Islet of Langerhans (tissue), 1 donor: ENCODE measurements at regions not wholly inside any gene's neighbourhood (a gene's known extent, or its start where the extent isn't known, plus 50 kb on each side); places are given as distances from the start of the nearest gene placed in this dataset.
"Not testable (repeated sequence)": the region's sequence is repeated elsewhere in the genome, so short reads cannot be mapped to it uniquely, and the experiment has no call there.

Source experiments
- FAIRE-seq: peaks from one replicate; lab custom pipeline; 2011; peaks lifted over from hg19 to GRCh38; lab: Jason Lieb, UNC

- not testable (repeated sequence) for FAIRE-seq
These were observed 121.1 kb upstream of the SESTD1 start for GRCh38 chr2:179385756-179386155.

DNA sequence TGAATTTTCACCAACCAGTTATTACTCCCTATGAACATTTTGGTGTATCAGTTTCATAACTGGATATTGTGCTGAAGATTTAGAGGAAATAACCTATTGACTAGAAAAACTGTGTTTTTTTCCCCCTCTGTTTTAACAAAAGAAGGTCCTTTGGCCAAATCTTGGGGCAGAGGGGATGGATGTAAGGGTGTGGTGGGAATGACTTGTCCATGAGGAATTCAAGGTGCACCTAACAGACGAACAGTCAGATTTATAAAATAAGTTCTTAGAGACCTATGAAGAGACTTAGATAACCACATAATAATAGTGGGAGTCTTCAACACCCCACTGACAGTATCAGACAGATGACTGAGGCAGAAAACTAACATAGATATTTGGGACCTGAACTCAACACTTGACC lies 119.3 kb upstream of the SESTD1 start:
- no peak for FAIRE-seq

DNA sequence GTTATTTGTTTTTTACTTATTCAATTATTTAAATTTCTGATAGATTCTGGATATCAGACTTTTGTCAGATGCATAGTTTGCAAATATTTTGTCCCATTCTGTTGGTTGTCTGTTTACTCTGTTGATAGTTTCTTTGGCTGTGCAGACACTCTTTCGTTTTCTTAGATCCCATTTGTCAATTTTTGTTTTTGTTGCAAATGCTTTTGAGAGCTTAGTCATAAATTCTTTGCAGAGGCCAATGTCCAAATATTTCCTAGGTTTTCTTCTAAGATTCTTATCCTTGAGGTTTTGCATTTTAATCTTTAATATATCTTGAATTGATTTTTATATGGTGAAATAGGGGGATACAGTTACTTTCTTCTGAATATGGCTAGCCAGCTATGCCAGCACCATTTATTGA lies 112.7 kb upstream of the SESTD1 start:
- no peak for FAIRE-seq

DNA sequence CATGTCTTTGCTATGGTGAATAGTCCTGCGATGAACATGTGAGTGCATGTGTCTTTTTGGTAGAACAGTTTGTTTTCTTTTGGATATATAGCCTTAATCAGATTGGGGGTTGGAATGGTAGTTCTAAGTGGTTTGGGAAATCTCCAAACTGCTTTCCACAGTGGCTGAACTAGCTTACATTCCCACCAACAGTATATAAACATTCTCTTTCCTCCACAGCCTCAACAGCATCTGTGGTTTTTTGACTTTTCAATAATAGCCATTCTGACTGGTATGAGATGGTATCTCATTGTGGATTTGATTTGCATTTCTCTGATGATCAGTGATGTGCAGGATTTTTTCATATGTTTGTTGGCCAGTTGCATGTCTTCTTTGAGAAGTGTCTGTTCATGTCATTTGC lies 112.2 kb upstream of the SESTD1 start:
- no peak for FAIRE-seq

- no peak for FAIRE-seq
These were observed 109.2 kb upstream of the SESTD1 start for GRCh38 chr2:179373816-179374215.

DNA sequence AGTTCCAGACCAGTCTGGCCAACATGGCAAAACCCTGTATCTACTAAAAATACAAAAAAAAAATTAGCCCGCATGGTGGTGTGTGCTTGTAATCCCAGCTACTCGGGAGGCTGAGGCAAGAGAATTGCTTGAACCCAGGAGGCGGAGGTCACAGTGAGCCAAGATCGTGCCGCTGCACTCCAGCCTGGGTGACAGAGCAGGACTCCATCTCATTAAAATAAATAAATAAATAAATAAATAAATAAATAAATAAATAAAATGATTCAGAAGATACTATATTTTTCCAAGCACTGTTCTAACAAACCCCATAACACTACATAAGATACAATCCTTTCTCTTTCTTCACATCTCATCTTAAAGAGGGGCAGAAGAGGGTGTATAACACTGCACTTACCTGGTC lies 100.9 kb upstream of the SESTD1 start:
- not testable (repeated sequence) for FAIRE-seq

GRCh38 chr2:179355881-179356280 lies 91.2 kb upstream of the SESTD1 start:
- FAIRE-seq, result no peak

GRCh38 chr2:179354739-179355537 lies 90.3 kb upstream of the SESTD1 start:
- peak; percentile 24 for FAIRE-seq

- FAIRE-seq, result no peak
These were observed 89.7 kb upstream of the SESTD1 start for GRCh38 chr2:179354296-179354695.

DNA sequence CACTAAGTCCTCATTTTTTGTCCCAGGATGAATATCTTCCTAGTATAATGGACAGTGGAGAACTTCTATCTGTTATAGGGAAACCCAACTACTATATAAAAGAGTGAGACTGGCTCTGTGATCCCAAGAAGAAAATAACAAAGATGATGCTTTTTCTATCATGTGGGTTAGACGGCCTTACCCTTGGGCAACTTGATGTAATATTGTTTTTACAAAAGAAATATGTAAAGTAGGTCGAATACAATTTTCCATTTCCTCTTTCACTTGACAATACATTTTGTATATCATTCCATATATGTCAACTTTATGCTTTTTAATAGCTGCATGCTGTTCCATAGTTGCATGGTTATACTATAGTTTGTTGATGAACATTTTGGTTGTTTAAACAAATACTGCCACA lies 87.5 kb upstream of the SESTD1 start:
- no peak for FAIRE-seq

DNA sequence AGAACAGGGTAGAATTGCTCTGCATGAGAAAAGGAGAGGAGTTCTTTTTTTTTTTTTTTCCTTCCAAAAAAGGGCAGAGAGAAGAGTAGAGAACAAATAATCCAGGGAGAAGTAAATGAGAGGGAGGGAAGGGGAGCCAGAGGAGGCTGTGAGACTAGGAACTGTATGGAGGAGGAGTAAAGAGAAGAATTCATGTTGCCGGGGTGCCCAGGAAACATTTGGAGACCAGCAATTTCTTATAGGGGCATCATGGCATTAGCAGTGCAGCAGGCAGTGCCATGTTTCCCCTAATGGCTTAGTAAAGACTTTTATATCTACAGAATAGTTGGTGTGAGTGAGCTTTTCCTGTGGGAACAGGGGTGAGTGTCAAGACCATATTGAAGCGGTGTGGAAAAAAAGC lies 86.4 kb upstream of the SESTD1 start:
- FAIRE-seq, result no peak

DNA sequence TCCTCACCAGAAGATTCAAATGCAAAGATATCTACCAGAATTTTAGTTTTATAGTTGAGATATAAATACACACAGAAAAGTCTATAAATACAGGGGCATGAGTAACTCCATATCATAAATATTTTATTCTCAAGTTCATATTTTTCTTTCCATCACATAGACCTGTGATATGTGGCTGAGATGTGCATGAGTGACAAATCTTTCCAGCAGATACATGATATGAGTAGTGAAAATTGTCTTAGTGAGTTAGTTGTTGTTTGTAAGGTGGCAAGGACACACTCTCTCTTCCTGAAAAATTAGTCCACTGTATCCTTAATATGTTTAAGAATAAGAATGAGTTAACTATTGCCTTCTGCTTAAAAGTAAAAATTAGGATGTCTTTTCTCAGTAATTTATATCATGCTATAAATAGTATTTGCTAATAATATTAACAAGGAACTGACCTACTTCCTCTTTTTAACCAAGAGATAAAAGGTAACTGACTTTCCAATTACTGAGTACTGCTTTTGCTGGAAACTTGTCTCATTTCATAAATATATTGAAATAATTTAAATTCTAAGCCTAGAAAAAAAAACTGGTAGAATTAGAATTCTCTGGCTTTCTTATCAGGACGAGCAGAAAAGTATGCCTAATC lies 85.2 kb upstream of the SESTD1 start:
- no peak for FAIRE-seq

DNA sequence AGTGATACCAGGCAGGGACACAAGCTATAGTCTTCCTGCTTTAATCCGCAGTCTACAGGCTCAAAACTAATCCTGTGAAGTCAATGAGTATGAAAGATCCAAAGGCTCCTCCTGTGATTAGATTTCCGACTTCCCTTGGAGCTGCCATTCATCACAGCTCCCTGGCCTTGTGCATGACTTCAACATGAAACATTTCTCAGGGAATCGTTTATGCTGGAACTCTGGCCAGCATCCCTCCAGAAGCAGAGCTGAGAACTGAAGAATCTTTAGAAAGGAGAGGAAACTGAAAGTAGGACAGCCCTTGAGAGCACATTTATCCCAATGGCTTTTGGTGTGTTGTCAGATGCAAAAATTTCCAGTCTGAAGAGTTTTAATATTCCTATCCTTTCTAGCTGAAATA lies 84.3 kb upstream of the SESTD1 start:
- FAIRE-seq, result no peak

GRCh38 chr2:179344970-179345369 lies 80.3 kb upstream of the SESTD1 start:
- FAIRE-seq, result no peak

DNA sequence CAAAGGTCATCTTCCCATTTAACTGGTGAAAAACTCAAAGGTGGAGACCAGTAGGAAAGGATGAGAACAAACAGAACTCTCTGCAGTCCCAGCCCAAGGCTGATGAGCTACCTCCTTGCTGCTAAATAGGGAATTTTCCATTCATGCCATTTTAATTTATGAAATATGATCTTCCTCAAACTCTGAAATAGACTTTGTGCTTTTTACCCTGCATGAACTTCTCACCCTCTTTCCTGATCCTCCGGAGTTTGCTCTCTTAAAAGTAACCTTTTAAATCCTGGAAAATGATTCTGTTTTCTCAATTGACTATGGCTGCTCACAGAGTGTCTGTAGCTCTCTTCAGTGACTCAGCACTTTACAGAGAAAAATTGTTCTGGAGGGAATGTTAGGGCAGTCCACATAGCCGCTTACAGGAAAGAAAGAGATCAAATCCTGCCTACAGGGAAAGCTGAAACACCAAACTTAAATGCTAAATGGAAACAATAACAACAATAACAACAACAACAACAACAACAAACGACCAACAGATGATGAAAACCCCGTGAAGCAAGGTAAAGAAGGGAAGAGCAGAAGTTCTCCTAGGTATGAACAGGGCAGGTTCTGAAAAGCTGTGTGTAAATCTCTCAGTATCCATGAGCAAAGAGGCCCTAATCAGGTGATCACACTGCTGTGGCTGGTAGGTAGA lies 79.8 kb upstream of the SESTD1 start:
- FAIRE-seq, result peak; percentile 51

DNA sequence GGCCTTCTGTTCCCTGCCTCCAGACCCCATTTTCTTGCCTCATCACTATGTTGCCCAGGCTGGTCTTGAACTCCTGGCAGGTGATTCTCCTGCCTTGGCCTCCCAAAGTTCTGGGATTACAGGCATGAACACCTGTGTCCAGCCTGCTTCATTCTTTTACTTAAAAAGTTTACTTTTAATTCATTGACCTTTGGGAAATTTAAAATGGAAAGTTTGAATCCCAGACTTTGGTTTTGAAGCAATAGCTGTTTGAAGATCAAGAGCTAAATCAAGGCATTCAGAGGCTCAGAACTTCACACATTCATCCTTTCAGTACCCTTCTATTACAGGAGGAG lies 79.3 kb upstream of the SESTD1 start:
- FAIRE-seq, result no peak

DNA sequence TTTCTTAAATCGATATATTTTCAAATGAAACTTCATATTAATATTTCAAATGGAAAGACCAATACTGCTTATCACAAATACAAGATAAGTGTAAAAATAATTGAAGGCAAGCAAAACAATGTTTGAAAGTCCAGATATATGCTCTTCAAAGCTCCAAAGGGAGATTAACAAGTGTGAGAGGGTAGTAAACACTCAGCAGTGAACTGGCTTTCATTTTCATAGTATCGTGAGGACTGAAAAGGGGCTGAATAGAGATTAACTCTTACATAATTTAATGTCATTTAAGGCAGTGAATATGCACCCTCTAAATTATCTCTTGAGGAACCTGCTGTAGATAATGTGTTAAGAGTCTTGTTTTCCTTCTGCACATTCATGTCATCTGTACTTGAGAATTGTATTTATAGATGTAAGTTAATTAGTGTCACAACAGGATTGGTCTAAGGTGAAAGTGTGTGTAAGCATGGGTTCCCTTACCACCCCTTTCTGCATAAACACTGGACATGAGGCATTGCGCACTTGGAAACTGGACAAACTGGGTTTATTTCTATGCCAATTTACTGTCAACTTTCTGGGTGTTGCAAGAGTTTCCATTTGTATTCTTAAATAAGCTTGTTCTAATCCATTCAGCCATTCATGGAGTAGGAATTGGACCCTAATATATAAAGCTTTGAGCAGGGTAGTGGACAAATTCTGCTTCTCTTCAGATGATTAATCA lies 76.7 kb upstream of the SESTD1 start:
- no peak for FAIRE-seq

DNA sequence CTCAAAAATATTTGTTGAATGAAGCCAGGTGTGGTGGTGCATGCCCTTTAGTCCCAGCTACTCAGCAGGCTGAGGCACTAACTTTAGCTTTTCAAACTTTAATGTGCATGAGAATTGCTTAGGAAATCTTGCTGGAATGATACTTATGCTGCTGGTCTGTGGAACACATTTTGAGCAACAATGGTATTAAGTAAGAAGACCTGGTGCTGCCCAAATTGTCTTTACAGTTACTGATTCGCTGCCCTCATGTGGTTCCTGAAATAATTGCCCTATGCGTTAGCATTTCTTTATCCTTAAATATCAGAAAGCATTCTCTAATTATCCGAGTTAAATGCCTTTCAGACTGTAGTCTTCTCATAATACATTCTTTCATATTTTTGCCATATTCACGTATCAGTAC lies 76.0 kb upstream of the SESTD1 start:
- FAIRE-seq, result no peak

GRCh38 chr2:179338681-179339080 lies 74.0 kb upstream of the SESTD1 start:
- FAIRE-seq, result no peak

DNA sequence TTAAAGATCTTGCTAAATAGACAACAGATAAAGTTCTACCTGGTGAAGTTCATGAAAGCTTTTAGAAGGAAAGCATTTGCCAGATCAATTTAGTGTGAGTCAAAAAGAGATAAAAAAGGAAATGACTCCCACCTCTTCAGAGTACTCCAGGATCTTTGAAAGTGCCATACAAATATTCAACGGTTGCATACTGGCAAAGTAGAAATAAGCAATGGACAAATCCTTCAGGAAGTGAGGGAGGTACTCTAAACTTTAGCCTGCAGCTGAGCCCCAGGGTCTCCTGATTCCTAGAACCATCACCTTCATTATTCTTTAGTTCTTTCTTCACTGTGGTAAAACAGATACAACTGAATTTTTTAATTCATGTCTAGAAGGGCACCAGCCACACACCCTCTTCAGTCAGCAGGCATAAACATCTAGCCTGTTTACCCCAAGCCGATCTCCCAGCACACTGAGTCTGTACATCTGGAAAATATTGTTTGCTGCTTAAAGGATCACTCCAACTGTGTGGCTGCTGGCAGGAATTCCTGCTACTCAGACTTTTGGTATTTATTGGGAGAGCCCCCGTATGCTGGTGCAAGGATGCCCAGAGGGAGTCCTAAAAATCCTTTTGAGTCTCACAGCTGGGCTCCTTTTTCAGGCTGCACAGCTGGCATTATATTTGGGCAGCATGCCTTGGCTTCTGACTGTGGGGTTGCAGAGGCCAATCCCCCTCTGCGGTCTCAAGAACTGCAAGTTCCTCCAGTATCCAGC lies 72.3 kb upstream of the SESTD1 start:
- FAIRE-seq, result no peak

DNA sequence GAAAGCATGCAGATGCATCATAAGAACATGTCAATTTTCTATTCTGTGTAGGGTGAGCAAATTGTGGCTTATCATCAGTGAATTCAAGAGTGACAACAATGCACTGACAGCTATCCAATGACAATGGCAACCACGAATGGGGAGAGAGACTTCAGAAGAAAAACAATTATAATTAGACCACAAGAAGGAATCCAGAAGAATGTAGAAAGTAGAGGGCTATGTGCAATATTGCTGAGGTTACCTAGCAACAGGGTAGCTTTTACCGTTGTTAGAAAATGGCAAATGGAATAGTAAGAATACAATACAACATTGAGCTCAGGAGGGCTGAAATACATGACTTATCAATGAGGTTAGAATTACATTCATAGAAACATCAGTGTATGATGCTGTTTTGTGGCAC lies 71.1 kb upstream of the SESTD1 start:
- FAIRE-seq, result no peak

DNA sequence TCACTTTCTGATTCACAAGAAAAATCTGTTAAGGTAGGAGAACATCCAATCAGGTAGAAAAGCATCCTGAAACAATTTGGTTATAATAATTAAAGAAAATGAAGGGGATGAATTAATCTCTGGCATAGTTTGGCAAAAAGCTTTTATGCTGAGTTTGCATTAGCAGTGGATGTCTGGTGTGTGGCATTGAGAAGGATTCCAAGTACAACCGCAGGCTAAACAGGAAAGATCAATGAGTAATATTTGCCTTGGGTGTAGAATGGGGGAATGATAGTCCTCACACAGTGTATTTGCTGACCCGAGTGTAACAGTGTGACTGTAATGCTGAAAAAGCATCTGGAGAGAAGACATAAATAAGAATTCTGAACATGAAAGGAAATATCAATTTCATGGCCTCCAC lies 68.3 kb upstream of the SESTD1 start:
- no peak for FAIRE-seq
